ENCODE measurements at regions not wholly inside any gene's neighbourhood (a gene's known extent, or its start where the extent isn't known, plus 50 kb on each side); places are given as distances from the start of the nearest gene placed in this dataset.

GRCh38 chr4:65789805-65790204, 119.5 kb upstream of the EPHA5 start:
- DNase-seq (no peak), ATAC-seq (ENCODE audit: insufficient read depth, low FRiP score) (no peak)
- no peak overlapping the region for H3K9ac ChIP-seq (ENCODE audit: insufficient read depth in 1 of 2, low read length in 2 of 2)
- TF ChIP-seq, protein P1, sequence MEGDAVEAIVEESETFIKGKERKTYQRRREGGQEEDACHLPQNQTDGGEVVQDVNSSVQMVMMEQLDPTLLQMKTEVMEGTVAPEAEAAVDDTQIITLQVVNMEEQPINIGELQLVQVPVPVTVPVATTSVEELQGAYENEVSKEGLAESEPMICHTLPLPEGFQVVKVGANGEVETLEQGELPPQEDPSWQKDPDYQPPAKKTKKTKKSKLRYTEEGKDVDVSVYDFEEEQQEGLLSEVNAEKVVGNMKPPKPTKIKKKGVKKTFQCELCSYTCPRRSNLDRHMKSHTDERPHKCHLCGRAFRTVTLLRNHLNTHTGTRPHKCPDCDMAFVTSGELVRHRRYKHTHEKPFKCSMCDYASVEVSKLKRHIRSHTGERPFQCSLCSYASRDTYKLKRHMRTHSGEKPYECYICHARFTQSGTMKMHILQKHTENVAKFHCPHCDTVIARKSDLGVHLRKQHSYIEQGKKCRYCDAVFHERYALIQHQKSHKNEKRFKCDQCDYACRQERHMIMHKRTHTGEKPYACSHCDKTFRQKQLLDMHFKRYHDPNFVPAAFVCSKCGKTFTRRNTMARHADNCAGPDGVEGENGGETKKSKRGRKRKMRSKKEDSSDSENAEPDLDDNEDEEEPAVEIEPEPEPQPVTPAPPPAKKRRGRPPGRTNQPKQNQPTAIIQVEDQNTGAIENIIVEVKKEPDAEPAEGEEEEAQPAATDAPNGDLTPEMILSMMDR (IDR thresholded peaks at IDR 0.05; ENCODE audit: control extremely low read depth, extremely low read depth), result no peak
- H3K9me3 ChIP-seq (ENCODE audit: control insufficient read depth in 4 of 4, insufficient read depth in 3 of 4, low read length in 3 of 4), result no peaks in the 10 kb centered on the region
- H3K36me3 ChIP-seq (ENCODE audit: control insufficient read depth in 4 of 4, insufficient read depth in 4 of 4, low read length in 4 of 4), result no peaks in the 10 kb centered on the region
- no peak overlapping the region for H3K27ac ChIP-seq (ENCODE audit: low read depth in 1 of 2, low read length in 1 of 2)
- no peaks in the 10 kb centered on the region for H3K27me3 ChIP-seq (ENCODE audit: control insufficient read depth in 3 of 3, insufficient read depth in 3 of 3, low read length in 2 of 3)
- WGBS, 2 donors, result 80 to 86% methylated on average over 2 of the region's 2 CpGs
- no peaks in the 10 kb centered on the region for H3K4me1 ChIP-seq (ENCODE audit: control insufficient read depth in 5 of 5, insufficient read depth in 5 of 5, low read length in 5 of 5)
- no peak overlapping the region for H3K4me3 ChIP-seq

DNA sequence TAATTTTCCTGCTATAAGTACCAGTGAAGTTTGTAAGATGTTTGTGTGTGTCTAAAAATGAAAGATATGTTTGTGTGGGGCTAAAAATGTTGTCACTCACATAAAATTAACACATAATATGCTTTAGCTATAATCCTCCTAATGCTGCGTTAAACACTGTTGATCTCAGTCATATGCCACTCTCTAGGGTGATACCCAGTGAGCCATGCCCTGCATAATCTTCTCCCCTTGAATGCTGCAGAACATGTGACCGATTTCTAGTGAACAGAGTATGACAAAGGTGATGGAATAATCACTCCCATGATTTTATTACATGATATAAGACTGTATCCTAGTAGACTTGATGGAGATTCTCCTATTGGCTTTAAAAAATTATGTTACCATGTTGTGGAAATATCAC, 119.1 kb upstream of the EPHA5 start:
- TF ChIP-seq, protein P1 (IDR thresholded peaks at IDR 0.05; ENCODE audit: control extremely low read depth, extremely low read depth), result no peak

GRCh38 chr4:65777270-65777669, 107.0 kb upstream of the EPHA5 start:
- H3K27ac ChIP-seq (ENCODE audit: low read depth in 1 of 2, low read length in 1 of 2), result no peak overlapping the region
- TF ChIP-seq, protein P1 (IDR thresholded peaks at IDR 0.05; ENCODE audit: control extremely low read depth, extremely low read depth), result no peak
- no peaks in the 10 kb centered on the region for H3K27me3 ChIP-seq (ENCODE audit: control insufficient read depth in 3 of 3, insufficient read depth in 3 of 3, low read length in 2 of 3)
- WGBS, 2 donors, result 53 to 74% methylated on average over 1 of the region's 1 CpG
- no peak for DNase-seq
- H3K9me3 ChIP-seq (ENCODE audit: control insufficient read depth in 4 of 4, insufficient read depth in 3 of 4, low read length in 3 of 4), result peaks cover 0 to 11% (median 2%) of the 10 kb centered on the region in 4 donors
- H3K4me3 ChIP-seq, result no peak overlapping the region
- no peak for ATAC-seq (ENCODE audit: insufficient read depth, low FRiP score)
- H3K4me1 ChIP-seq (ENCODE audit: control insufficient read depth in 5 of 5, insufficient read depth in 5 of 5, low read length in 5 of 5), result no peaks in the 10 kb centered on the region
- no peaks in the 10 kb centered on the region for H3K36me3 ChIP-seq (ENCODE audit: control insufficient read depth in 4 of 4, insufficient read depth in 4 of 4, low read length in 4 of 4)
- no peak overlapping the region for H3K9ac ChIP-seq (ENCODE audit: insufficient read depth in 1 of 2, low read length in 2 of 2)

More for the DNA sequence above, 119.1 kb upstream of the EPHA5 start:
- DNase-seq, result no peak
- Histone ChIP-seq H3K4me1 (ENCODE audit: control insufficient read depth in 5 of 5, insufficient read depth in 5 of 5, low read length in 5 of 5) (no peaks in the 10 kb centered on the region), H3K36me3 (ENCODE audit: control insufficient read depth in 4 of 4, insufficient read depth in 4 of 4, low read length in 4 of 4) (no peaks in the 10 kb centered on the region), H3K27me3 (ENCODE audit: control insufficient read depth in 3 of 3, insufficient read depth in 3 of 3, low read length in 2 of 3) (no peaks in the 10 kb centered on the region), H3K9ac (ENCODE audit: insufficient read depth in 1 of 2, low read length in 2 of 2) (no peak overlapping the region), H3K9me3 (ENCODE audit: control insufficient read depth in 4 of 4, insufficient read depth in 3 of 4, low read length in 3 of 4) (no peaks in the 10 kb centered on the region), H3K27ac (ENCODE audit: low read depth in 1 of 2, low read length in 1 of 2) (no peak overlapping the region), H3K4me3 (no peak overlapping the region)
- WGBS, 2 donors, result 77 to 81% methylated on average over 2 of the region's 2 CpGs
- no peak for ATAC-seq (ENCODE audit: insufficient read depth, low FRiP score)

- TF ChIP-seq, protein P1 (IDR thresholded peaks at IDR 0.05; ENCODE audit: control extremely low read depth, extremely low read depth), result no peak
- DNase-seq (no peak), ATAC-seq (ENCODE audit: insufficient read depth, low FRiP score) (no peak)
- Histone ChIP-seq H3K4me1 (ENCODE audit: control insufficient read depth in 5 of 5, insufficient read depth in 5 of 5, low read length in 5 of 5) (no peaks in the 10 kb centered on the region), H3K27me3 (ENCODE audit: control insufficient read depth in 3 of 3, insufficient read depth in 3 of 3, low read length in 2 of 3) (no peaks in the 10 kb centered on the region), H3K27ac (ENCODE audit: low read depth in 1 of 2, low read length in 1 of 2) (no peak overlapping the region), H3K9me3 (ENCODE audit: control insufficient read depth in 4 of 4, insufficient read depth in 3 of 4, low read length in 3 of 4) (peaks cover 0 to 14% (median 4%) of the 10 kb centered on the region in 4 donors), H3K36me3 (ENCODE audit: control insufficient read depth in 4 of 4, insufficient read depth in 4 of 4, low read length in 4 of 4) (no peaks in the 10 kb centered on the region), H3K4me3 (no peak overlapping the region), H3K9ac (ENCODE audit: insufficient read depth in 1 of 2, low read length in 2 of 2) (no peak overlapping the region)
- 86 to 87% methylated on average over 6 of the region's 6 CpGs for WGBS, 2 donors
These were observed 103.3 kb upstream of the EPHA5 start for GRCh38 chr4:65773636-65774035.

Measured in lung (tissue), 11 donors.